ENCODE measurements at regions not wholly inside any gene's neighbourhood (a gene's known extent, or its start where the extent isn't known, plus 50 kb on each side); places are given as distances from the start of the nearest gene placed in this dataset.

GRCh38 chr2:8622199-8622911 lies 59.5 kb upstream of the ID2 start:
- Histone ChIP-seq H3K9me2 (replicated peaks; ENCODE audit: insufficient read depth, low read length) (no peaks in the 10 kb centered on the region), H3K4me2 (ENCODE audit: low read depth, low read length, poor library complexity, severe bottlenecking) (no peak overlapping the region), H3K36me3 (ENCODE audit: insufficient read depth, low read length) (no peaks in the 10 kb centered on the region), H3K4me3 (ENCODE audit: low read length) (no peak overlapping the region), H2AFZ (ENCODE audit: low read length) (no peak overlapping the region), H3K9me3 (ENCODE audit: low read length) (no peaks in the 10 kb centered on the region), H3K79me2 (ENCODE audit: low read length) (no peaks in the 10 kb centered on the region), H3K4me1 (ENCODE audit: low read length) (no peaks in the 10 kb centered on the region), H4K20me1 (ENCODE audit: insufficient read depth, low read depth, low read length) (no peaks in the 10 kb centered on the region), H3K27ac (ENCODE audit: low read length) (no peak overlapping the region), H3K9ac (ENCODE audit: low read length) (no peak overlapping the region), H3K27me3 (ENCODE audit: low read length) (no peaks in the 10 kb centered on the region)
- no peak for DNase-seq

DNA sequence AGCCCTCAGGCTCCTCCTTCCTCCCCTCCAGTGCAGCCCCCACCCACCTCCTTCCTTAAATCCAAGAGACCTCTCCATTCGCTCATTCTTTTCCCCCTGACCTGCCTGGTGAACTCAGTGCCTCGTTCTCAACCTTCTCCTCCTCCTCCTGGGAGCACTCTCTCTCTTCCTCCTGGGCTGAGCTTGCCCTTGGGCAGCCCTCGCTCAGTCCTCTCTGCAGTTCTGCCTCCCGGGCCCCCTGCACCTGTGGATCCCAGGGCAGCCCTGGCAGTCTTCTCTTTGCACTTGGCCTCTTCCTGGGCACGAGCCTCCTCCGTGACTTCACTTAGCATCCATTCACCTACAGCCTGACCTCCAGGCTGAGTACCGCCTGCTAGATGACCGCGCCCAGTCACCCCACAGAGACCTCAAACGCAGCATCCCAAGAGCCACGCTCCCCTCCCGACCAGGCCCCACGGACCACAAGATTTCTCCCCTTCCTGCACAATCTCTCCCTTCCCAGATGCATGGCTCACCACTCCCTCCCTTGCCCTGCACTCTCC lies 58.9 kb upstream of the ID2 start:
- H3K79me2 ChIP-seq (ENCODE audit: low read length), result no peaks in the 10 kb centered on the region
- no peak overlapping the region for H3K27ac ChIP-seq (ENCODE audit: low read length)
- H3K4me2 ChIP-seq (ENCODE audit: low read depth, low read length, poor library complexity, severe bottlenecking), result no peak overlapping the region
- no peaks in the 10 kb centered on the region for H3K9me3 ChIP-seq (ENCODE audit: low read length)
- H3K36me3 ChIP-seq (ENCODE audit: insufficient read depth, low read length), result no peaks in the 10 kb centered on the region
- no peak overlapping the region for H3K9ac ChIP-seq (ENCODE audit: low read length)
- no peaks in the 10 kb centered on the region for H4K20me1 ChIP-seq (ENCODE audit: insufficient read depth, low read depth, low read length)
- H3K9me2 ChIP-seq (replicated peaks; ENCODE audit: insufficient read depth, low read length), result no peaks in the 10 kb centered on the region
- no peaks in the 10 kb centered on the region for H3K4me1 ChIP-seq (ENCODE audit: low read length)
- H3K27me3 ChIP-seq (ENCODE audit: low read length), result no peaks in the 10 kb centered on the region
- DNase-seq, result no peak
- no peak overlapping the region for H3K4me3 ChIP-seq (ENCODE audit: low read length)
- no peak overlapping the region for H2AFZ ChIP-seq (ENCODE audit: low read length)

DNA sequence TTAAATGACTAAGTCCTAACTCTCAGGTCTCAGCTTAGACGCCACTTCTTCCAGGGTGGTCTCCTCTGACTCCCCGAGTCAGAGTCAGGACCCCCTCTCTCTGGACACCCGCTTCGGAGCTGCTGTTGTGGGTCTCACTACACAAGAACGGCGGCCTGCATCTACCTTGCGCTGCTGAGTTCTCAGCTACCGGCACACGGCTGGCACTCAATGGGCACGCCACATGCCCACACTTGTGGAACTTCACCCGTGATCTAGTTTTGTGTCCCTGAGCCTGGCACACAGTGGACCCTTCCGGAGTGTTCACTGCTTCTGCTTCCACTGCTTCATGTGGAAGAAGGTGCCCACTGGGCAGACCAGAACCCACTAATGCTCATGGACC lies 58.3 kb upstream of the ID2 start:
- no peak for DNase-seq

DNA sequence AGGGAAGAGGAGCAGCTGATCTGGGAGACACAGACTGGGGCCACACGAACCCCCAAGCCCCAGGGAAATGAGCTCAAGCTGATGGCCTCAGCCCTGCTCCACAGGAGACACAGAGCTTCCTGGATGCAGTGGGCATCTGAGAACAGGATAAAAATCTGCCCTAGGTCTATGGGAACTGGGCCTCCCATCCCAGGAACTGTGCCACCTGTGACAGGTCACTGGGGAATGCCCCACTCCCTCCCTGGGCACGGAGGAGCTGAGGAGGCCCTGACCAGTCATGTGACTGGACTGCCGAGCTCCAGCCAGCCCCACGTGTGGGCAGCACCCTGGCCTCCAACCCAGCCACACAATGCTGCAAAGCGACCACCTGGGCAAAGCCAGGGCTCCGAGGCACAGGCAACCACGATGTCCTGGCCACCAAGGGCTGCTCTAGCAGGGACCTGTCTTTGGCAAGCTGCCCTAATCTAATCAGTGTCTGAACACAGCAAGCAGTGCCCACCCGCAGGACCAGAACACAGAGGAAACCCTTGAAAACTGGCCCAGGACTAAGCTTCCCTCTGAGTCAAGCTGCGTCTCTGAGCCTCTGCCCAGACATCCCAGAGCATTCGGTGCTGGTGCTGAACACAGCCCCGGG lies 57.8 kb upstream of the ID2 start:
- no peaks in the 10 kb centered on the region for H3K79me2 ChIP-seq (ENCODE audit: low read length)
- H2AFZ ChIP-seq (ENCODE audit: low read length), result no peak overlapping the region
- no peaks in the 10 kb centered on the region for H3K27me3 ChIP-seq (ENCODE audit: low read length)
- no peaks in the 10 kb centered on the region for H3K9me3 ChIP-seq (ENCODE audit: low read length)
- H4K20me1 ChIP-seq (ENCODE audit: insufficient read depth, low read depth, low read length), result no peaks in the 10 kb centered on the region
- DNase-seq, result no peak
- H3K9me2 ChIP-seq (replicated peaks; ENCODE audit: insufficient read depth, low read length), result no peaks in the 10 kb centered on the region
- no peaks in the 10 kb centered on the region for H3K36me3 ChIP-seq (ENCODE audit: insufficient read depth, low read length)
- H3K9ac ChIP-seq (ENCODE audit: low read length), result no peak overlapping the region
- H3K4me2 ChIP-seq (ENCODE audit: low read depth, low read length, poor library complexity, severe bottlenecking), result no peak overlapping the region
- H3K27ac ChIP-seq (ENCODE audit: low read length), result no peak overlapping the region
- H3K4me1 ChIP-seq (ENCODE audit: low read length), result peaks cover 8% of the 10 kb centered on the region
- no peak overlapping the region for H3K4me3 ChIP-seq (ENCODE audit: low read length)

More for the DNA sequence above, 58.3 kb upstream of the ID2 start:
- Histone ChIP-seq H3K9ac (ENCODE audit: low read length) (no peak overlapping the region), H3K36me3 (ENCODE audit: insufficient read depth, low read length) (no peaks in the 10 kb centered on the region), H3K4me2 (ENCODE audit: low read depth, low read length, poor library complexity, severe bottlenecking) (no peak overlapping the region), H3K27me3 (ENCODE audit: low read length) (no peaks in the 10 kb centered on the region), H3K4me1 (ENCODE audit: low read length) (peaks cover 3% of the 10 kb centered on the region), H3K27ac (ENCODE audit: low read length) (no peak overlapping the region), H3K4me3 (ENCODE audit: low read length) (no peak overlapping the region), H4K20me1 (ENCODE audit: insufficient read depth, low read depth, low read length) (no peaks in the 10 kb centered on the region), H3K9me3 (ENCODE audit: low read length) (no peaks in the 10 kb centered on the region), H2AFZ (ENCODE audit: low read length) (no peak overlapping the region), H3K79me2 (ENCODE audit: low read length) (no peaks in the 10 kb centered on the region), H3K9me2 (replicated peaks; ENCODE audit: insufficient read depth, low read length) (no peaks in the 10 kb centered on the region)

DNA sequence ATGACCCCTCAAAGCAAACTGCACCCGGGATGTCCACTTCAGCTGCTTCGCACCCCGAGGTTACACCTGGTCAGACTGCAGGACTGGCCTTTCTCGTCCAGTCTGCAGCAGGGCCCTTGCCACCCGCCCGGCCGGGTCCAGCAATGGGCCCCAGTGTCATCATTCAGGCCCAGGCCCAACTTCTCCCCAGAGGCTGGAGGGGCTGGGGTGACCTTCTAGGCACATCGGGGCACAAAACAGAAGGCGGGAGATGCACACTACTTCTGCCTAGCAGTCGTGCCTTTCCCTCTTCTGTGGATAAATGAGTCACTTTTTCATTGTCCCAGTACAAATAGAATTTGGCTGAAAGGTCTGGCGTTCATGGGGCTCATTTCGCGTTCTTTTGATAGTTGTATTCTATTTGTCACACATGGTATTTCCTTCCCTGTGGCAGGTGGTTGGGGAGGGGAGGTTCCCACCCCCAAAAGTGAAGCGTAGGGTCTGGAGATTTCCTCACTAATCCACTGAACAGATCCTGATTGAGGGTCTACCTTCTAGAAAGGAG lies 56.9 kb upstream of the ID2 start:
- Histone ChIP-seq H3K27ac (ENCODE audit: low read length) (no peak overlapping the region), H2AFZ (ENCODE audit: low read length) (no peak overlapping the region), H3K36me3 (ENCODE audit: insufficient read depth, low read length) (no peaks in the 10 kb centered on the region), H3K4me1 (ENCODE audit: low read length) (peaks cover 8% of the 10 kb centered on the region), H3K9ac (ENCODE audit: low read length) (no peak overlapping the region), H3K27me3 (ENCODE audit: low read length) (no peaks in the 10 kb centered on the region), H3K4me3 (ENCODE audit: low read length) (no peak overlapping the region), H3K9me2 (replicated peaks; ENCODE audit: insufficient read depth, low read length) (no peaks in the 10 kb centered on the region), H4K20me1 (ENCODE audit: insufficient read depth, low read depth, low read length) (no peaks in the 10 kb centered on the region), H3K9me3 (ENCODE audit: low read length) (no peaks in the 10 kb centered on the region), H3K4me2 (ENCODE audit: low read depth, low read length, poor library complexity, severe bottlenecking) (no peak overlapping the region), H3K79me2 (ENCODE audit: low read length) (no peaks in the 10 kb centered on the region)
- DNase-seq, result no peak

DNA sequence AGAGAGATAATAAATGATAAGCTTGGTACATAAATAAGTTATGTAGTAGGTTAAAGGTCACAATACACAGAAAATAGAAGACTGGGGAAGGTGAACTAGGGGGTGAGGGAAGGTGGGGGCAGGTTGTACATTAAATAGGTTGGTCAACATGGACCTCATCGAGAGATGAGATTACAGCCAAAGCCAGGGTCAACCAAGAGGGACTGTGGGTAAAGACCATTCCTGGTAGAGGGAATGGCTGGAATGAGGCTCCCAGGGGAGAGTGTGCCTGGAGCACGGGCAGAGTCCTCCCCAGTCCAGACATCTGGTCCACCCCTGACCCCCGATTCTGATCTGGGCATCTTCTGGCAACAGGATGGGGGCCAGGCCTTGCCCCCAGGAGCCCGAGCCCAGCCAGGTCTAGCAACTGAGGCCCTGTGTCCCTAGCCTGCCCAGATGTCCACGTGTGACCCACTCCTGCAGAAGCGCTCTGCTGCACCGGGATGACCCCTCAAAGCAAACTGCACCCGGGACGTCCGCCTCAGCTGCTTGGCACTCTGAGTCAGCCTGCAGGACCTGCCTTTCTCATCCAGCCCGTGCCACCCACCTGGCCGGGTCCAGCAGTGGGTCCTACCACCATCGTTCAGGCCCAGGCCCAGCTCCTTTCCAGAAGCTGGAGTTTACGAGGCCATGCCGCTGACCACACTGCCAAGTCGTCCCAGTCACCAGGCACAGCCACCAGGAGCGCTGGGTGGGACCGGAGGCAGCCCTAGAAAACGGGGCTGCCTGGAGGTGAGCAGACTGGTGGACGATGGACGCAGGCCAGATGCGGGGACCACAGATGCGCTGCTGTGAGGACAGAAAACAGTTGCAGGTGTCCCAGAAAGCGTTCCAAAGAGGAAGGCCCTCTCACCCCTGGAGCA lies 56.2 kb upstream of the ID2 start:
- Histone ChIP-seq H3K27me3 (ENCODE audit: low read length) (no peaks in the 10 kb centered on the region), H3K79me2 (ENCODE audit: low read length) (no peaks in the 10 kb centered on the region), H2AFZ (ENCODE audit: low read length) (no peak overlapping the region), H3K4me3 (ENCODE audit: low read length) (no peak overlapping the region), H3K36me3 (ENCODE audit: insufficient read depth, low read length) (no peaks in the 10 kb centered on the region), H4K20me1 (ENCODE audit: insufficient read depth, low read depth, low read length) (no peaks in the 10 kb centered on the region), H3K27ac (ENCODE audit: low read length) (no peak overlapping the region), H3K9me2 (replicated peaks; ENCODE audit: insufficient read depth, low read length) (no peaks in the 10 kb centered on the region), H3K4me1 (ENCODE audit: low read length) (peaks cover 8% of the 10 kb centered on the region), H3K4me2 (ENCODE audit: low read depth, low read length, poor library complexity, severe bottlenecking) (no peak overlapping the region), H3K9ac (ENCODE audit: low read length) (no peak overlapping the region), H3K9me3 (ENCODE audit: low read length) (no peaks in the 10 kb centered on the region)
- no peak for DNase-seq

- H3K27me3 ChIP-seq (ENCODE audit: low read length), result no peaks in the 10 kb centered on the region
- H4K20me1 ChIP-seq (ENCODE audit: insufficient read depth, low read depth, low read length), result no peaks in the 10 kb centered on the region
- H3K4me3 ChIP-seq (ENCODE audit: low read length), result no peak overlapping the region
- no peak overlapping the region for H2AFZ ChIP-seq (ENCODE audit: low read length)
- no peaks in the 10 kb centered on the region for H3K9me2 ChIP-seq (replicated peaks; ENCODE audit: insufficient read depth, low read length)
- no peak overlapping the region for H3K27ac ChIP-seq (ENCODE audit: low read length)
- peaks cover 13% of the 10 kb centered on the region for H3K4me1 ChIP-seq (ENCODE audit: low read length)
- H3K4me2 ChIP-seq (ENCODE audit: low read depth, low read length, poor library complexity, severe bottlenecking), result no peak overlapping the region
- H3K79me2 ChIP-seq (ENCODE audit: low read length), result no peaks in the 10 kb centered on the region
- no peaks in the 10 kb centered on the region for H3K9me3 ChIP-seq (ENCODE audit: low read length)
- no peak overlapping the region for H3K9ac ChIP-seq (ENCODE audit: low read length)
- no peaks in the 10 kb centered on the region for H3K36me3 ChIP-seq (ENCODE audit: insufficient read depth, low read length)
- no peak for DNase-seq
Measured at GRCh38 chr2:8626572-8626971, 55.3 kb upstream of the ID2 start.

Data from Karpas-422 (cell line).